NB4 (cell line): ENCODE measurements at regions not wholly inside any gene's neighbourhood (a gene's known extent, or its start where the extent isn't known, plus 50 kb on each side); places are given as distances from the start of the nearest gene placed in this dataset.

ENCODE experiments used
- DNase-seq: peaks from one replicate; pipeline ENCODE4 v3.0.0; 2010; ENCODE audit warnings: low read depth
- H3K4me3 ChIP-seq: one replicate; pipeline ENCODE4 v1.5.1; 2011; ENCODE audit warnings: mild to moderate bottlenecking, low read depth, low read length, moderate library complexity
- MYC ChIP-seq: IDR thresholded peaks from 2 replicates; pipeline ENCODE4 v1.6.1; 2011; ENCODE audit warnings: low read depth, low read length
- POLR2A ChIP-seq: IDR thresholded peaks from 2 replicates; pipeline ENCODE4 v1.6.1; 2011; ENCODE audit warnings: mild to moderate bottlenecking; ENCODE audit not compliant: insufficient read length; ENCODE audit errors: extremely low read depth
- TF ChIP-seq, protein P1 (sequence below): IDR thresholded peaks from one replicate; pipeline ENCODE4 v1.5.1; 2012; ENCODE audit warnings: low read depth, low read length
- TF ChIP-seq, protein P2 (sequence below): IDR thresholded peaks from 2 replicates; pipeline ENCODE4 v1.6.1; 2011; ENCODE audit warnings: low read depth, low read length

DNA sequence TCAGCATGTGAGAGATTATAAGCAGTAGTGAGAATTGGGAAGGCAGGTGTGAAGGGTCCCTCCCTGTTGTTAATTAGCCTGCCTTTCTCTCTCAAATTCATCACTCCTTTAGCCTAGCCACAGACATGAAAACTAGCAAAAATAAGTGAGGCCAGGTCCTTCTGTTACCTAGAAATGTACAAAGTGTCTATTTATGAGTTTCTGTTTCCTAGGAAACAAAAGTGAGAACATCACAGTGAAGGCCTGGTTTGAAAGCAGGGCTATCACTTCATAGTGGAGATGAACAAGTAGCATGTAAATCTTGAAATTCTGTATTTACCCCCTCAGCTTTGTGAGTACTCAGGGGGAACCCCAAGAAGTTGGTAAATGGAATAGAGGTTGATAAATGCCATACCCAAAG lies 78.2 kb upstream of the UMPS start:
- TF ChIP-seq MYC (no peak), POLR2A (no peak)
- TF ChIP-seq, protein P1, sequence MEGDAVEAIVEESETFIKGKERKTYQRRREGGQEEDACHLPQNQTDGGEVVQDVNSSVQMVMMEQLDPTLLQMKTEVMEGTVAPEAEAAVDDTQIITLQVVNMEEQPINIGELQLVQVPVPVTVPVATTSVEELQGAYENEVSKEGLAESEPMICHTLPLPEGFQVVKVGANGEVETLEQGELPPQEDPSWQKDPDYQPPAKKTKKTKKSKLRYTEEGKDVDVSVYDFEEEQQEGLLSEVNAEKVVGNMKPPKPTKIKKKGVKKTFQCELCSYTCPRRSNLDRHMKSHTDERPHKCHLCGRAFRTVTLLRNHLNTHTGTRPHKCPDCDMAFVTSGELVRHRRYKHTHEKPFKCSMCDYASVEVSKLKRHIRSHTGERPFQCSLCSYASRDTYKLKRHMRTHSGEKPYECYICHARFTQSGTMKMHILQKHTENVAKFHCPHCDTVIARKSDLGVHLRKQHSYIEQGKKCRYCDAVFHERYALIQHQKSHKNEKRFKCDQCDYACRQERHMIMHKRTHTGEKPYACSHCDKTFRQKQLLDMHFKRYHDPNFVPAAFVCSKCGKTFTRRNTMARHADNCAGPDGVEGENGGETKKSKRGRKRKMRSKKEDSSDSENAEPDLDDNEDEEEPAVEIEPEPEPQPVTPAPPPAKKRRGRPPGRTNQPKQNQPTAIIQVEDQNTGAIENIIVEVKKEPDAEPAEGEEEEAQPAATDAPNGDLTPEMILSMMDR = no peak
- TF ChIP-seq, protein P2, sequence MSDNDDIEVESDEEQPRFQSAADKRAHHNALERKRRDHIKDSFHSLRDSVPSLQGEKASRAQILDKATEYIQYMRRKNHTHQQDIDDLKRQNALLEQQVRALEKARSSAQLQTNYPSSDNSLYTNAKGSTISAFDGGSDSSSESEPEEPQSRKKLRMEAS = no peak
- H3K4me3 ChIP-seq = no peak overlapping the region
- no peak for DNase-seq

DNA sequence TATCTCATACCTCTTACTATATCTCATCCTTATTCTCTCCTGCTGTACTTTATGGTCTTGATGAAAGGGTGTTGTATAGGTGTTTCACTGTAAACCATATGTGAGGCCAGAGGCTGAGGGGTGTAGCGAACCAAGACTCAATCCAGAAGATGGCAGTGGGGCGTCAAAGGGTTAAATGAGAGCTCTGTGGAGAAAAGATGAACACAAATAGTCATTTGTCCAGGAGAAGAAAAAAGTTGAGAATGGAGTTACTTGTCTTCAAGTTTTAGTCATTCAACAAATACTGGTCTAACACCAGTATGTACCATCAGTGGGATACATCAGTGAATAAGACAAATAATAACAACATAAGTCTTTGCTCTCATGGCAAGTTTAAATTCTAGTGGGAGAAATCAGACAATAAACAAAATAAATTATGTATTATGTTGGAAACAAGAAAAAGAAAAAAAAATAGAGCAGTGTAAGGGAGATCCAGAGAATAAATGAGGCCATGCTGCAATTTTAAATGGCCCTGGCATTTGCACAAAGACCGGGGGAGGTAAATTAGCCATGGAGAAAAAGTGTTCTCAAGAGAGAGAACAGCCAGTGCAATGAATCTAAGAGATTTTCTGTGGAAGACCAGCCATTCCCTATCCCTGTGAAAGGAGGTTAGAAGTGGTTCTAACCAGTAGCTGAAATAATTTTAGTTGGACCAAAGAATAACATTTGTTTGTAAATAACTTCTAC lies 77.0 kb upstream of the UMPS start:
- TF ChIP-seq, protein P1 = no peak
- TF ChIP-seq POLR2A (no peak), MYC (no peak)
- TF ChIP-seq, protein P2 = no peak
- DNase-seq = no peak
- no peak overlapping the region for H3K4me3 ChIP-seq

DNA sequence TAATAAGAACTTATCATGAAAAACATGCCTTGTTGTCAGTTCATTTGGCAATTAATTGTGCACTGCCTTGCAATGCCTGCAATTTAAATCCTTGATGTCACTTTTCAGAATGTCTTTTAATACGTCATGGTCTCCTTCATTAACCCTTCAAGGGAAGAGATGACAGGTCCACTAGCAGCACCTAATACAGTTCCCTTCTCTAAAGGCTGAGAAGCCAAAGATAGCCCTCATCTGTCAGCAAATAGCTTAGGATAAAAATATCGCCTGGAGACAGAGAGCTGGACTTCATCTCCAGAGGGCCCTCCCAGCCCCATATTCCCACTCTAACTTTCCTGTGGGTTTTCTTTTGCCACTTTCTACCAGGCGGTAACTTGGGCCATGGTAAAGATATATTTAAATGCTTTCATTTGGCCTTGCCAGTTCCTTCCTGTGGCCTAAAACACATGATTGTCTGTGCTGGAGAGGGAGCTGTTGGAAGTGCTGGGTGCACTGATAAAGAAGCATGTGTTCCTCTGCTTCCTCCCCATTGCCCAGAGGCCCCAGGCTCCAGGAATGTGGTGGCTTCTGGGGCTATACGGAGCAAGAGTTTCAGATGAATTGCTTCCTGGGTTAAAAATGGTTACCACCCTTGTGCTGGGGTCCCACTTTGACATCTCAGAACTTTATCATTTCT lies 76.3 kb upstream of the UMPS start:
- no peak overlapping the region for H3K4me3 ChIP-seq
- DNase-seq = no peak
- TF ChIP-seq, protein P2 = no peak
- TF ChIP-seq MYC (no peak), POLR2A (no peak)
- TF ChIP-seq, protein P1 = no peak

DNA sequence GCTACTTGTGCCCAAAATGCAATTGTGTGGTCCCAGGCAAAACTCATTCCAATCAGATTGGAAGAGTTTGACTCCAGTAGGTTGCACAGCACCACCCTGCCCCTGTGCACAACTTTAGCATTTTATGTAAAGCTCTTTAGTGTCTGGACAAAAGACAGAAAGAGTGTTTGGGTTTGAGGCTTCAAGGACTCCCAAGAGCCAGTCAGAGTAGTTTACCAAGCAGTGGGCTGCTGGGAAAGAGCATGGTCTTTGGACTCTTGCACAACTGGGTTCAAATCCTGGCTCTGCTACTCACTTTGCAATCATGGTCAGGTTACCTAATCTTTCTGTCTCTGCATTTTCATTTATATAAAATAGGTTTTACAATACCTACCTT lies 75.8 kb upstream of the UMPS start:
- H3K4me3 ChIP-seq = no peak overlapping the region
- no peak for DNase-seq
- TF ChIP-seq, protein P2 = no peak
- TF ChIP-seq POLR2A (no peak), MYC (no peak)
- TF ChIP-seq, protein P1 = no peak

DNA sequence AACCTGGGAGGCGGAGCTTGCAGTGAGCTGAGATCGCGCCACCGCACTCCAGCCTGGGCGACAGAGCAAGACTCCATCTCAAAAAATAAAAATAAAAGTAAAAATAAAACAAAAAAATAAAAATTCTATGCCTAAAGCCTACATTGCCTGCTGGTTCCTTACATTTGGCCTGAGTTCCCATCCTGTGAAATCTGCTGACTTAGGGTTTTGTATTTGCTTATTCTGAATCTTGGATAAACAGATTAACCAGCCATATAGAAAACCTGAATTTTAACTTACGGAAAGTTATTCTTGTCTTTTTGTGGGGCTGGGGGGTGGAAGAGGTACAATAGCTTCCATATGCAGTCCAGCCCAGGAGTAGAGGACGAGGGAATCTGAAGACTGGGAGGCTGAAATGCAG lies 73.7 kb upstream of the UMPS start:
- TF ChIP-seq MYC = no peak
- TF ChIP-seq, protein P1 = no peak
- TF ChIP-seq, protein P2 = no peak
- TF ChIP-seq POLR2A = no peak

DNA sequence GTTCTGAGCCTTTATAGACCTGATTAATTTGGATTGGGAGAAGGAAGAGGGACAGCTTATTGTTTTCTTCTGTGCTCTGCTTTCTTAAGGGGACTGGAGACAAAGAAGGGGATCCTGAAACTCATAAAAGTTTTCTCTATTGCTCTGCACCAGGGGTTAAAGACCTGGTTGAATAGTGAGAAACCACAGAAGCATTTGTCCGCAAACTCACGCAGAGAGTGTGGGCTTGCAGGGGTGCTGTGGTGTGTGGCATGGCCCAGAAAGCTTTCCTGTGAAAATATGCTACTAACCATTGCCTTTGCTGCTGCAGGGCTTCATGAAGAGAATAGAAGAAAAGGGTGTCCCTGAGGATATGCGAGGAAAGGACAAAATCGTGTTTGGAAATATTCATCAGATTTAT lies 73.1 kb upstream of the UMPS start:
- H3K4me3 ChIP-seq = no peak overlapping the region
- no peak for DNase-seq
- TF ChIP-seq MYC (no peak), POLR2A (no peak)
- TF ChIP-seq, protein P2 = no peak
- TF ChIP-seq, protein P1 = no peak

More for the DNA sequence above, 73.7 kb upstream of the UMPS start:
- DNase-seq = no peak
- H3K4me3 ChIP-seq = no peak overlapping the region
